Stimulated activated CD8-positive, alpha-beta memory T cell treated with anti-CD3 and anti-CD28 coated beads, Interleukin-7, amount 100 ng/mL, for 24 hours (primary cell): ENCODE measurements at regions not wholly inside any gene's neighbourhood (a gene's known extent, or its start where the extent isn't known, plus 50 kb on each side); places are given as distances from the start of the nearest gene placed in this dataset.
"Not testable (repeated sequence)": the region's sequence is repeated elsewhere in the genome, so short reads cannot be mapped to it uniquely, and the experiment has no call there.

Experiments used
- DNase-seq: peaks from one replicate; pipeline ENCODE4 v3.0.0-alpha.2; 2020; ENCODE audit warnings: low read depth

- DNase-seq, result no peak
Observed at GRCh38 chr17:68141050-68141449, 105.5 kb downstream of the KPNA2 start.

GRCh38 chr17:68142595-68142994, 105.2 kb upstream of the AMZ2 start:
- DNase-seq, result no peak

- DNase-seq, result no peak
Observed at GRCh38 chr17:68143425-68143824, 104.4 kb upstream of the AMZ2 start.

GRCh38 chr17:68145088-68145487, 102.8 kb upstream of the AMZ2 start:
- DNase-seq, result no peak

GRCh38 chr17:68148936-68149335, 98.9 kb upstream of the AMZ2 start:
- no peak for DNase-seq

DNA sequence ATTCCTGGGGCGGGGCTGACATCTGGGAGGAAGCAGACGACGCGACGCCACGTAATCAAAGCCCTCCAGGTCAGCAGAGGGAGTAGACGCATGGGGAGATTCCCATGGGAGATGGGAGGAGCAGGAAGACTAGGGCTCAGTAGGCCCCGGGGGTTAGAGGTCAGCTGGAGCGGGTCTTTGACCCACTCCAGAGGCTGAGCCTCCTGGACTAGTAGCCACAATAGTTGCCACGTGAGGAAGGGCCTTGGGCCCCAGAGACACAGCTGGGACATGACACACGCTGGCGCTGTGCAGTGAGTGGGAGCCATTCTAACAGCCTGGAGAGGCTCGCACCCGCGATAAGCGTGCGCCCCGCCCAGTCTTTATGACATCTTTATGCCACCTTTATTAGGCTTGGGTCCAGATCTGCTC, 95.7 kb upstream of the AMZ2 start:
- DNase-seq, result no peak

- DNase-seq, result no peak
Observed at GRCh38 chr17:68155692-68156091, 92.2 kb upstream of the AMZ2 start.

DNA sequence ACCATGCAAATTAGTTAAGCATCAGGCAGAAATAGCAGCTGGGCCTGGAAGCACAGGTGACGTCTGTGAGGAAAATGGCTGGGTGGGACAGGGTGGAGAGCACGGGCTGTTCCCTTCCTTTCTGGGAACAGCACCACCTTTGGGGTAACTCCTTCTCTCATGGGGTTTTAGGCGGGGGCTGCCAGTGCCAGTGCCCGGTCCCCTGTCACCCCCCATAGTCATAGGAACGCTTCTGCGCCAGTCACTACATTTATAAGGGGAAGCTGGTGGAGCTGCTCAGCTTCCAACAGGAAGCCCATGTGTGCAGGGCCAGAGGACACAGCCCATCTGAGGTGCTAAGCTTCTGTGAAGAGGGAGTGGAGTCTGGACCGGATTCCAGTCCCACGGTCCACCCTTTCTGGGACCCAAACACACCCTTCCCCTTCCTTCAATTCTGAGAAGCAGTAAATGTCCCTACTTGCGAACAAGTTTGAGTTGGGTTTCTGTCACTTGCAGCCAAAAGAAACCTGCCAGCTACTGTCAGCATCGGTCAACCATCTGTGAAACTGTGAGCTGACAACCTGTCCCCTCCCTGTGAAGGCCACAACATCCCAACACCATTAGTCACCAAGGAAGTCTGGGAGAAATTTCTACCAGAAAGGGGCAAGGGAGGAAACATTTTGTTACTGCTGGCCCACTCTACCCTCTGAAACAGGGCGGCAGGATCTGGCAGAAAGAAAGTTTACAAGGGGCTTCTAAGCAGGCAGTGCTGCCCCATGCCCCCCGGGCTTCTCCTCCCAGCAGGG, 86.0 kb upstream of the AMZ2 start:
- no peak for DNase-seq

- DNase-seq, result not testable (repeated sequence)
Observed at GRCh38 chr17:68168273-68169164, 79.3 kb upstream of the AMZ2 start.

GRCh38 chr17:68169165-68169821, 78.5 kb upstream of the AMZ2 start:
- DNase-seq, result not testable (repeated sequence)

DNA sequence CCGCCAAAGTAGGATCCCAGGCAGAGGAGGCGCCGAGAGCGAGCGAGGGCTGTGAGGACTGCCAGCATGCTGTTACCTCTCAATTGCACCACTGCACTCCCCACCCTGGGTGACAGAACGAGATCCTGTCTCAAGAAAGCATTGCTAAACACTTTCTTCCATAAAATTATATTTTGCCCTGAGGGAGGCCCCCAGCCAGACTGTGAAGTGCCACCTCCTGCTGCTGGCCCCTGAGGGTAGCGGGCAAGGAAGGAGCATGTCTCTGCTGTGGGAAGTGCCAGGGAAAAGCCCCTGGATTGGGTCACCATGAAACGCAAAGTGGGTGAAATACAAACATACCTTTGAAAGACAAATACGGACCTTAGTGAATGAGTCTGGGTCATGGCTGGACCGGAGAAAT, 78.0 kb upstream of the AMZ2 start:
- DNase-seq, result no peak

- no peak for DNase-seq
Observed at GRCh38 chr17:68170246-68170645, 77.6 kb upstream of the AMZ2 start.

GRCh38 chr17:68172461-68172954, 75.3 kb upstream of the AMZ2 start:
- peak; percentile 55 for DNase-seq

- no peak for DNase-seq
Observed at GRCh38 chr17:68175416-68175815, 72.4 kb upstream of the AMZ2 start.

DNA sequence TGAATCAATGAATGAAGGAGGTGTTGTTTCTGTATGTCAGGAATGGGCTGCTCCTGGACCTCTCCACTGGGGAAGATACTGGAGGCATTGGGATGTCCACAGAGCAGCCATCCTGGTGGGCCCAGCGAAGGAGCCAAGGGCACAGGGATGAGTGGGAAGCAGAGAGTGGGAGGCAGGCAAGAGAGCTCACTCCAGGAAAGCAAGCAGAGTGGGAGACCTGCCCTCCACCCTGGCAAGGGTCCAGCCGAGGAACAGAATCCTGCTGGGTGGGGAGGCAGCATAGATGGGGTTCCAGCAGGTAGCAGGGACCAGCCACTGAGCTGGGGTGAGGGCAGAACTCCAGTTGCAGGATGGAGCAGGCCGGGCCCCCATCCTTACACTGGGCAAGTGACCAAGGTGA, 71.9 kb upstream of the AMZ2 start:
- no peak for DNase-seq

- DNase-seq, result no peak
Observed at GRCh38 chr17:68176718-68177117, 71.1 kb upstream of the AMZ2 start.

GRCh38 chr17:68178831-68179230, 69.0 kb upstream of the AMZ2 start:
- no peak for DNase-seq

DNA sequence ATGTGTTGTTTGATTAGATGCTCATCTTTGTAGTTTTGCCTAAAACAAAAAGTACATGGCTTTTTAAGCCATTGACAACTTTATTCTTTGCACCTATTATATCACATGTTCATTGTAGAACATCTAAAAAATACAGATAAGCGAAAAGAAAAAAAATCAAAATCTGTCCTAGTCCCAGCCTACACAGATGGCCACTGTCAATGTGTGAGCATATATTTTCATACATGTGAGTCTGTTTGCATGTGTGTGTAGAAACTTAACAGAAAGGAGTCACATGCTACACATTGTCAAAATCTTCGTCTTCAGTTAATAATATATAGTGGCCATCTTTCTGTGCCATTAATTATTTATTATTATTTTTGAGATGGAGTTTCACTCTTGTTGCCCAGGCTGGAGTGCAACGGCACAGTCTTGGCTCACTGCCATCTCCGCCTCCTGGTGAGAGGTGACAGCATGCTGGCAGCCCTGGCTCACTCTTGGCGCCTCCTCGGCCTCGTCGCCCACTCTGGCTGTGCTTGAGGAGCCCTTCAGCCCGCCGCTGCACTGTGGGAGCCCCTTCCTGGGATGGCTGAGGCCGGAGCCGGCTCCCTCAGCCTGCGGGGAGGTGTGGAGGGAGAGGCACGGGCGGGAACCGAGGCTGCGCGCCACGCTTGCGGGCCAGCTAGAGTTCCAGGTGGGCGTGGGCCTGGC, 68.5 kb upstream of the AMZ2 start:
- no peak for DNase-seq

GRCh38 chr17:68179926-68180285, 67.9 kb upstream of the AMZ2 start:
- no peak for DNase-seq

- no peak for DNase-seq
Observed at GRCh38 chr17:68182011-68182306, 65.9 kb upstream of the AMZ2 start.

DNA sequence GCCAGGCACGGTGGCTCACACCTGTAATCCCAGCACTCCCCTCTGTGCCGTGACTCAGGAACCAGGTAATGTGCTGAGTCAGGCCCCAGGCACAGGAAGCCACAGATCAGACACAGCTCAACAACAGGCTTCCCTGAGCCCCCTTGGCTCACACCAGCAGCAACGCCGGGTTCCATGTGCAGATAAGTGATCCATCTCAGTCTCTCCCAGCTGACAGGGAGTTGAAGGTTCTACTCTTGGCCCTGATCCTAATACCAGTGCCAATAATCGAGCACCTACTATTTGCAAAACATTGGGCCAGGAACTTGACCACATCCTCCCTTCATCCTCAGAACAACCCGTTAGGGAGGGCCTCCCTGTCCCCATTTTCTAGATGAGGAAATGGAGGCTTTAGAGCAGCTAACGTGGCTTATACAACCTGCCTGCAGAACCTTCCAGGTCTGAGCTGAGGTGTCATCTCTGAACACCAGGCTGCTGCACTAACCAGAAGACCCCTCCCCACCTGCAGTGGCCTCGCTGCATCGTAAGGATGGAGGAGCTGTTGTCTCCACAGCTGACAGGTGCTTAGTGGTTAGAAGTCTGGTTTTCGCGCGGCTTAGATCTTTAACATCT, 64.8 kb upstream of the AMZ2 start:
- DNase-seq, result no peak

GRCh38 chr17:68184141-68184571, 63.7 kb upstream of the AMZ2 start:
- no peak for DNase-seq
